ENCODE measurements at regions not wholly inside any gene's neighbourhood (a gene's known extent, or its start where the extent isn't known, plus 50 kb on each side); places are given as distances from the start of the nearest gene placed in this dataset.

- Mint-ChIP-seq H3K9me3 (ENCODE audit: insufficient read depth) (no peaks in the 10 kb centered on the region), H3K27me3 (peaks cover 10% of the 10 kb centered on the region), H3K4me3 (no peak overlapping the region), H3K27ac (no peak overlapping the region), H3K4me1 (no peaks in the 10 kb centered on the region)
- ATAC-seq (ENCODE audit: low read depth) (no peak), DNase-seq (no peak)
- no peak overlapping the region for H3K4me2 ChIP-seq (replicated peaks; ENCODE audit: low read depth, low read length, poor library complexity, severe bottlenecking)
- intact Hi-C loops (cut with micrococcal nuclease) = no loop called here
- POLR2A ChIA-PET = no interaction called here
- CTCF ChIA-PET = no interaction called here
- no peaks in the 10 kb centered on the region for H3K4me1 ChIP-seq (ENCODE audit: control insufficient read depth in 2 of 2, insufficient read depth in 2 of 2, low read length in 2 of 2)
- TF ChIP-seq EZH2 (IDR thresholded peaks at IDR 0.05; ENCODE audit: borderline replicate concordance, insufficient read depth, low read depth, low read length, poor library complexity, severe bottlenecking) (no peak), CTCF (IDR thresholded peaks at IDR 0.05) (no peak)
- no peaks in the 10 kb centered on the region for H3K36me3 ChIP-seq (replicated peaks in 1 of 2; ENCODE audit: control extremely low read depth in 1 of 2, control insufficient read depth in 1 of 2, extremely low read depth in 1 of 2, insufficient read depth in 2 of 2, low read length in 1 of 2)
- no peaks in the 10 kb centered on the region for H3K9me3 ChIP-seq (ENCODE audit: control extremely low read depth in 1 of 3, control insufficient read depth in 2 of 3, insufficient read depth in 1 of 3, low read length in 2 of 3)
- H2AFZ ChIP-seq (ENCODE audit: insufficient read depth, low read depth, low read length, poor library complexity, severe bottlenecking) = no peak overlapping the region
- no peaks in the 10 kb centered on the region for H3K79me2 ChIP-seq (ENCODE audit: control insufficient read depth, insufficient read depth, low read length)
- no peak overlapping the region for H3K4me3 ChIP-seq (ENCODE audit: control extremely low read depth in 1 of 5, extremely low read depth in 1 of 5, insufficient read depth in 1 of 5, low read depth in 2 of 5, low read length in 4 of 5)
- H3K9ac ChIP-seq (ENCODE audit: low read length) = no peak overlapping the region
- WGBS (ENCODE audit: insufficient coverage) = no CpG with 5 or more reads among the region's 2 CpGs
- no peaks in the 10 kb centered on the region for H3K27me3 ChIP-seq (replicated peaks in 1 of 4; ENCODE audit: control extremely low read depth in 1 of 4, control insufficient read depth in 3 of 4, insufficient read depth in 4 of 4, low read length in 3 of 4)
- H3K27ac ChIP-seq (ENCODE audit: low read length in 2 of 2) = no peak overlapping the region
- H4K20me1 ChIP-seq (ENCODE audit: control insufficient read depth, insufficient read depth, low read length, poor library complexity, severe bottlenecking) = no peaks in the 10 kb centered on the region
Measured at GRCh38 chr20:54323227-54323734, 115.4 kb downstream of the PFDN4 start.

GRCh38 chr20:54324041-54324440 lies 116.2 kb downstream of the PFDN4 start:
- Histone ChIP-seq H3K4me3 (ENCODE audit: control extremely low read depth in 1 of 5, extremely low read depth in 1 of 5, insufficient read depth in 1 of 5, low read depth in 2 of 5, low read length in 4 of 5) (no peak overlapping the region), H3K9ac (ENCODE audit: low read length) (no peak overlapping the region), H3K79me2 (ENCODE audit: control insufficient read depth, insufficient read depth, low read length) (no peaks in the 10 kb centered on the region), H3K4me1 (ENCODE audit: control insufficient read depth in 2 of 2, insufficient read depth in 2 of 2, low read length in 2 of 2) (no peaks in the 10 kb centered on the region), H3K27ac (ENCODE audit: low read length in 2 of 2) (no peak overlapping the region), H3K9me3 (ENCODE audit: control extremely low read depth in 1 of 3, control insufficient read depth in 2 of 3, insufficient read depth in 1 of 3, low read length in 2 of 3) (no peaks in the 10 kb centered on the region), H3K27me3 (replicated peaks in 1 of 4; ENCODE audit: control extremely low read depth in 1 of 4, control insufficient read depth in 3 of 4, insufficient read depth in 4 of 4, low read length in 3 of 4) (no peaks in the 10 kb centered on the region), H3K36me3 (replicated peaks in 1 of 2; ENCODE audit: control extremely low read depth in 1 of 2, control insufficient read depth in 1 of 2, extremely low read depth in 1 of 2, insufficient read depth in 2 of 2, low read length in 1 of 2) (no peaks in the 10 kb centered on the region), H4K20me1 (ENCODE audit: control insufficient read depth, insufficient read depth, low read length, poor library complexity, severe bottlenecking) (no peaks in the 10 kb centered on the region), H2AFZ (ENCODE audit: insufficient read depth, low read depth, low read length, poor library complexity, severe bottlenecking) (no peak overlapping the region), H3K4me2 (replicated peaks; ENCODE audit: low read depth, low read length, poor library complexity, severe bottlenecking) (no peak overlapping the region)
- no peak overlapping the region for H3K4me3 Mint-ChIP-seq
- intact Hi-C loops (cut with micrococcal nuclease) = no loop called here
- 49% methylated on average over 2 of the region's 4 CpGs for WGBS (ENCODE audit: insufficient coverage)
- no peaks in the 10 kb centered on the region for H3K4me1 Mint-ChIP-seq
- ATAC-seq (ENCODE audit: low read depth) (no peak), DNase-seq (no peak)
- TF ChIP-seq EZH2 (IDR thresholded peaks at IDR 0.05; ENCODE audit: borderline replicate concordance, insufficient read depth, low read depth, low read length, poor library complexity, severe bottlenecking) (no peak), CTCF (IDR thresholded peaks at IDR 0.05) (no peak)
- peaks cover 10% of the 10 kb centered on the region for H3K27me3 Mint-ChIP-seq
- H3K27ac Mint-ChIP-seq = no peak overlapping the region
- H3K9me3 Mint-ChIP-seq (ENCODE audit: insufficient read depth) = no peaks in the 10 kb centered on the region
- ChIA-PET CTCF (no interaction called here), POLR2A (no interaction called here)

Measured in B cell (primary cell).